Fibroblast of mammary gland (primary cell): ENCODE measurements at regions not wholly inside any gene's neighbourhood (a gene's known extent, or its start where the extent isn't known, plus 50 kb on each side); places are given as distances from the start of the nearest gene placed in this dataset.
"Not testable (repeated sequence)": the region's sequence is repeated elsewhere in the genome, so short reads cannot be mapped to it uniquely, and the experiment has no call there.

Experiments
- DNase-seq: peaks from one replicate; pipeline ENCODE4 v3.0.0-alpha.2; 2010; ENCODE audit warnings: low read depth
- H3K4me3 ChIP-seq: 2 replicates; pipeline ENCODE4 v1.5.1; 2011; ENCODE audit warnings: low read depth, mild to moderate bottlenecking, low read length, moderate library complexity; ENCODE audit not compliant: control insufficient read depth
- TF ChIP-seq, protein P1 (sequence below): conservative IDR thresholded peaks from 2 replicates; pipeline ENCODE4 v1.5.1; 2011; ENCODE audit warnings: low read depth, low read length, inconsistent platforms; ENCODE audit not compliant: control insufficient read depth, insufficient read depth

DNA sequence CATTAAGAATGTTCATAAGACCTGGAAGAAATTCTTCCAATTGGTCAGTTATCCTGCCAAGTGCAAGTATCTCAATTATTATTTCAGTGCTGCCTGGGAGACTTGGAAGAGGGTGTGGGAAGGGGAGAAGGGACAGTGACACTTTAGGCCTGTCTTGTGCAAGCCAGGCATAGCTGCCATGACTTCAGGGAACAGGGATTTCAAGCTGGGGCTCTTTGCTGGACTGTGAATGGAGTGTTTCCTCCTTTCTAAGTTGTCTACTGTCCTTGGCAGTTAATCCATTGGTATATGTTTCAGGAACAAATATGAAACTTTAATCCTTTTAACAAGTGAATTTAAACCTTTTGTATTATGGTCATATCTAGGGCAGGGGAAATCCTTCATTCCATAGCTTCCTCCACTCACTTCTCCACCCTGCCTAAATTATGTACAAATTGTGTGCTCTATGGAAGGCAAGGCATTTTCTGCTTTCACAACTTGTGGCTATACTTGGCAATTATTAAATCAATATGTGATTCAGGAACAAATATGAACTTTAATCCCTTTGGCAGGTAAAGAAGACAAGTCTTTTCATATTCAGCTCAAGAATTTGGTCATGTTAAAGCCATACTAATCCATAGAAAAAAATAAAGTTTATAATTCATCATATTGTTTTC, 72.7 kb upstream of the IL33 start:
- TF ChIP-seq, protein P1, sequence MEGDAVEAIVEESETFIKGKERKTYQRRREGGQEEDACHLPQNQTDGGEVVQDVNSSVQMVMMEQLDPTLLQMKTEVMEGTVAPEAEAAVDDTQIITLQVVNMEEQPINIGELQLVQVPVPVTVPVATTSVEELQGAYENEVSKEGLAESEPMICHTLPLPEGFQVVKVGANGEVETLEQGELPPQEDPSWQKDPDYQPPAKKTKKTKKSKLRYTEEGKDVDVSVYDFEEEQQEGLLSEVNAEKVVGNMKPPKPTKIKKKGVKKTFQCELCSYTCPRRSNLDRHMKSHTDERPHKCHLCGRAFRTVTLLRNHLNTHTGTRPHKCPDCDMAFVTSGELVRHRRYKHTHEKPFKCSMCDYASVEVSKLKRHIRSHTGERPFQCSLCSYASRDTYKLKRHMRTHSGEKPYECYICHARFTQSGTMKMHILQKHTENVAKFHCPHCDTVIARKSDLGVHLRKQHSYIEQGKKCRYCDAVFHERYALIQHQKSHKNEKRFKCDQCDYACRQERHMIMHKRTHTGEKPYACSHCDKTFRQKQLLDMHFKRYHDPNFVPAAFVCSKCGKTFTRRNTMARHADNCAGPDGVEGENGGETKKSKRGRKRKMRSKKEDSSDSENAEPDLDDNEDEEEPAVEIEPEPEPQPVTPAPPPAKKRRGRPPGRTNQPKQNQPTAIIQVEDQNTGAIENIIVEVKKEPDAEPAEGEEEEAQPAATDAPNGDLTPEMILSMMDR: no peak
- no peak overlapping the region for H3K4me3 ChIP-seq
- no peak for DNase-seq

DNA sequence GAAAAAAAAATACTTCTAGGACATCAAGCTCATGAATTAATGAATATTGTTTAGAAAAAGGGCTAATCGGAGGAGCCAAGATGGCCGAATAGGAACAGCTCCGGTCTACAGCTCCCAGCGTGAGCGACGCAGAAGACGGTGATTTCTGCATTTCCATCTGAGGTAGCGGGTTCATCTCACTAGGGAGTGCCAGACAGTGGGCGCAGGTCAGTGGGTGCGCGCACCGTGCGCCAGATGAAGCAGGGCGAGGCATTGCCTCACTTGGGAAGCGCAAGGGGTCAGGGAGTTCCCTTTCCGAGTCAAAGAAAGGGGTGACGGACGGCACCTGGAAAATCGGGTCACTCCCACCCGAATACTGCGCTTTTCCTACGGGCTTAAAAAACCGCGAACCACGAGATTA, 79.8 kb upstream of the IL33 start:
- DNase-seq, H3K4me3 ChIP-seq: not testable (repeated sequence)

DNA sequence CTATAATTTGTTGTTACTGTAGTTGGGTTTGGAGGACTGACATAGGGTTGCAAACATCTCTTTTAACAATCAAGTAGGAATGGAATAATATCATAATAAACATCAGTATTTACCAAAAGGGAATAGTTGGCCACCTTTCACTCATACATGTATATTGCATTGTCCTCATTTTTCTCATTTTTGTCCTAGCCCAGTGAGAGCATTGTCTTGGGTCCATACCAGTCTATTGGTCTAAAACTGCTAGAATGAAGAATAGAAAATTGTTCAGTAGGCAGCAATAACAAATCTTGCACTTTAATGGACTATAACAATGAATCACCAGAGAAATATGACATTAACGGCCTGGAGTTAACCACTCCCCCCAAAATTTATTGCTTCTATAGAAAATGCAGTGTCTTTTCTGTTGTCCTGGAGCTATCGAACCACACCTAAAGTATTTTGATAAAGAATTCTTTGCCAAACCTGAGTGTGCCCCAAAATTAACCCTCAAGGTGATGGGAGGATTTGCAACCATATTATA, 80.9 kb upstream of the IL33 start:
- DNase-seq: no peak
- no peak overlapping the region for H3K4me3 ChIP-seq
- TF ChIP-seq, protein P1: no peak

DNA sequence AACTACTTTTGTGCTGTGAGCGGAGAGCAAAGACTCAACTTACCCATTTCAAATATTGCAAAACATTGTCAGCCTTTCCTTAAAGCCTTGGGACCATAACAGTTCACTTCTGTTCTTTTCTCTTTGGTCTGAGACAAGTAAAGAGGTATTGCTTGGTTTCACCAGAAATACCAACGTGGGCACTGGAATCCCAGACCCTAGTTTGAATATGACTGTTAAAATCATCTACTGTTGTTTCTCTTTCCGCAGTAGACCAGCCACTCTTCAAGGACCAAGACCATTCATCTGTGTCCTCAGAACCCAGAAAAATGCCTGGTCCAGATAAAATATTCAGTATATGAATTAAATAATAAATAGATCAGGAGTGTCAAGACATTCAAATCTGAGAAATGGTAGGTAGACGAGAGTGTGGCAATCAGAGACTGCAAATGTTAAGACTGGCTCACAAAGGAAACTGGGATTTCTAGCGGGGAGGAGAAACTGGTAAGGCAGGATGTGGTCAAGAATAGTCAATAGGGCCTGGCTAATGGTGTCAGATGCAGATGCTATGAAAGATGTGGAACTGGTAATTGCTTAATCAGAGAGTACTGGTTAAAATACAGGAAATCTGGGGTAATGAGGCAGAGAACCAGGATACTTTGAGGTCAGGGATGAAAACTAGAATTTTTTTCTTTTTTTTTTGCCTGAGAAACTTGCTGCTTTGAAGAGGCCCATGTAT, 82.1 kb upstream of the IL33 start:
- DNase-seq: peak; percentile 38
- H3K4me3 ChIP-seq: no peak overlapping the region
- TF ChIP-seq, protein P1: no peak

DNA sequence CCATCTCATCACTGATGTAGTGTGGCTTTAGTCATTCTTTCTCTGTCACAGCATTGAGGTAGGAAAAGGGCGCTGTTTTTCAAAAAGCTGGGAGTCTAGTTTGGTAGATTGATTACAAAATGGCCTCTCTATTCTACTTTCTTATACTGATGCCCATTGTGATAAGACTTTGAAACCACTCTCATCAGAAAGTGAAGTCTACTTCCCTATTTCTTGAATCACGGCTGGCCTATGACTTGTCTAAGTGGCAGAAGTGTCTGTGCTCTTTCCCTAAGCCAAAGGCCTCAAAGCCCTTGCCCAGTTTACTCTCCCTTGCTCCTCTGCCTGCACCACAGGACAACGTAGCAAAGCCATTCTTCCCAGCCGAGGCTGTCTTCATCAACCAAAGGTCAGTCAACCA, 83.0 kb upstream of the IL33 start:
- H3K4me3 ChIP-seq: no peak overlapping the region
- no peak for DNase-seq
- TF ChIP-seq, protein P1: no peak

DNA sequence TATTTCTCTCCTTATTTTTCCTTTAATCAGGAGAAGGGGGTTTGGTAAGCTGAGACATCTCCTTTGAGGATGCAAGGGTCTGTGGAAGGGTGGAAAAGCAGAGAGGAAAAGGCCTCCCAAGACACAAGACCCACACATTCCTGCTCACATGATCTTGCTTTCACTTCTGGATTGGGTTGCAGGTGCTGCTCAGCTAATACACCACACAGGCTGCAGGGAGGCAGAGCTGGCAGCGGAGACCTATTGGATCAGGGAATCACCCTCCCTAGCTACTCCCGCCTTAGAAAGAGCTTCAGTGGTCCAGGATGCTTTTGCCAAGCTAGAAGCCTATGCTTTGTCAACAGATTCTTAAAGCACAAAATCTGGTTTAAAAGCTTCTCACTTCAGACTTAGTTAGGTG, 87.6 kb upstream of the IL33 start:
- TF ChIP-seq, protein P1: no peak
- no peak overlapping the region for H3K4me3 ChIP-seq
- no peak for DNase-seq

DNA sequence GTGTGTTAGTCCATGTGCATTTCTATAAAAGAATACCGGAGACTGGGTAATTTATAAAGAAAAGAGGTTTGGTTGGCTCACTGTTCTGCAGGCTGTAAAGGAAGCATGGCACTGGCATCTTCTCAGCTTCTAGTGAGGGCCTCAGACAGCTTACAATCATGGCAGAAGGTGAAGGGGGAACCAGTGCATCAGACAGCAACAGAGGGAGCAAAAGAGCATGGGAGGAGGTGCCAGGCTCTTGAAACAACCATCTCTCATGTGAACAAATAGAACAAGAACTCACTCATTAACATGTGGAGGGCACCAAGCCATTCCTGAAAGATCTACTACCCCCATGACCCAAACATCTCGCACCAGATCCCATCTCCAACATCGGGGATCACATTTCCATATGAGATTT, 89.2 kb upstream of the IL33 start:
- TF ChIP-seq, protein P1: no peak
- DNase-seq: no peak
- H3K4me3 ChIP-seq: no peak overlapping the region
